ENCODE measurements at regions not wholly inside any gene's neighbourhood (a gene's known extent, or its start where the extent isn't known, plus 50 kb on each side); places are given as distances from the start of the nearest gene placed in this dataset.

- no peak for TF ChIP-seq ZNF274 (IDR thresholded peaks at IDR 0.05; ENCODE audit: low read depth, low read length)
- no peak overlapping the region for H3K4me3 ChIP-seq (ENCODE audit: low read length)
Observed at GRCh38 chr1:244264163-244264562, 187.5 kb downstream of the ADSS2 start.

GRCh38 chr1:244265507-244265906, 186.2 kb downstream of the ADSS2 start:
- H3K4me3 ChIP-seq (ENCODE audit: low read length), result no peak overlapping the region
- TF ChIP-seq ZNF274 (IDR thresholded peaks at IDR 0.05; ENCODE audit: low read depth, low read length), result no peak

DNA sequence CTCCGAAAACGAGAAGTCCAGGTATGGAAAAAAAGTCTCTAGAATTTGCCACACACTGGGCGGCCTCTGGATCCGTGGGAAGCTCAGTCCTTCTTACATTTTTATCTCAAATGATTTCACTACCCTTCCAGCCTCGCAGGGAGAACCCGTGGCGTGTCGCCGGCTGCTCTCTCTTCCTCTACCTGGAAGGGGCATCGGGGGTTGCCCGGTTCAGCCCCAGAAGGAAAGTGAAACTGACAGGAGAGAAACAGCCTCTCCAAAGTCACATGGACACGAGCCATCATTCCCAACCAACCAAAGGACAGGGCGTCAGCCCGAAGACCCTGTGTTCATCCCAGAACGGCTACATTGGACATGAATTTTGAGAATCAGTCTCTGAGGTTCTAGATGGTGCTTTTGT, 182.5 kb downstream of the ADSS2 start:
- no peak for TF ChIP-seq ZNF274 (IDR thresholded peaks at IDR 0.05; ENCODE audit: low read depth, low read length)
- no peak overlapping the region for H3K4me3 ChIP-seq (ENCODE audit: low read length)

GRCh38 chr1:244271004-244271403, 180.7 kb downstream of the ADSS2 start:
- H3K4me3 ChIP-seq (ENCODE audit: low read length), result no peak overlapping the region
- no peak for TF ChIP-seq ZNF274 (IDR thresholded peaks at IDR 0.05; ENCODE audit: low read depth, low read length)

GRCh38 chr1:244271691-244272308, 179.9 kb downstream of the ADSS2 start:
- no peak for TF ChIP-seq ZNF274 (IDR thresholded peaks at IDR 0.05; ENCODE audit: low read depth, low read length)
- H3K4me3 ChIP-seq (ENCODE audit: low read length), result no peak overlapping the region

- no peak overlapping the region for H3K4me3 ChIP-seq (ENCODE audit: low read length)
- no peak for TF ChIP-seq ZNF274 (IDR thresholded peaks at IDR 0.05; ENCODE audit: low read depth, low read length)
Observed at GRCh38 chr1:244272471-244273261, 179.0 kb downstream of the ADSS2 start.

DNA sequence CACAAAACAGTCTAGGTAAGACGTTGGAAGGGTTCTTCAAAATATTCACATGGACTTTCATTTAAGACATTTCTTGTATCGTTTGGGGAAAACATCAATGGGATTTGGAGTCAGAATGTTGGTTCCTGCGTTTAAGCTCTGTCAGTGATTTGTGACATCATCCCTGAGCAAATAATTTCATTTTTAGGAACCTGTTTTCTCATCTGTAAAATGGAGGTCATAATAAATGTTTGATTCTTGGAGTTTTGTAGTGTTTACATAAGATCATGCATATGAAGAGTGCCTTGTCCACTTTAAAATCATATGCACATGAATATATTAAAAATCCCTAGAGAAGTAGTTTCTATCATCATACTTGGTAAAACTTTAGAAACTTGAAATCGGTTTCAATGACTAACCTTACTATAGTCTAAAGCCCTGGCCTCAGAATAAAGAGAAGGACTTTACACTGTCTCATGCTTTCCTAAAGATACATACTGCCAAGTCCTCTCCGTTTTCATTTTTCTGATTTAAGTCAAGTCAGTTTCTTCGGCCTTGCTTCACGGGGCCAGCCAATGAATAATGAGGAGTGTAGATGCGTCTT, 178.4 kb downstream of the ADSS2 start:
- no peak overlapping the region for H3K4me3 ChIP-seq (ENCODE audit: low read length)
- no peak for TF ChIP-seq ZNF274 (IDR thresholded peaks at IDR 0.05; ENCODE audit: low read depth, low read length)

DNA sequence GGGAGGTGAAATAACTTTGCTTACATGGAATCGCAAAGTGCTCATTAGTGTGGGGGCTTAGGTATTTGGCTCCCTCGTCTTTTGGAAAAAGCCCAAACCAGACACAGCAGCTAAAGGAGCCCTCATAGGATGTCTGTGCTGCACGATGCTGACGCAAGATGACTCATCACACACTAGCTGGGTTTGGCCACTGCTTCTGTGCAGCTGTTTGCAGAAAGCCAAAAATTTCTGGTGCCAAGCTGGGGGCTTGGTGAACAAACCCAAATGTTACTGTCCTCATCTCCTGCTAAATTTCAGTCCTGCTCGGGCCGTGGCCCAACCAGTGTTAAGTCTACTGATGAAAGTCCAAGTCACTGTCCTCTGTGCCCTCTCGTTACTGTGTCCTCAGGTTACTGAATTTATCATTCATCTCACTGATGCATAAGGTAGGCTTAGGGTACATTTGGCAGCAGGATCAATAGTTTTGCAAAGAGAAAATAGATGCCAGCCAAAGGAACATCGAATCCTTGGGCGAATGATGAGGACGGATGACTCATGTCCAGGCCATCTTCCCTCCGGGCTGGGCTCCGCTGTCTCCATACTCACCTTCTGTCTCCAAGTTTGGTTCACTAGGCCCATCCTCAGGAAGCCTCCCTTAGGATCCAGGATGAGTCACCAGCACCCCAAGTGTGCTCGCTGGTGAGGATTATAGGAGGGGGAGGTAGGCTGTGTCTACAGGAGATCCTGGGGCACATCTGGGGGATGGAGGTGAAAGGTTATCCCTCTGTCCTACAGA, 177.7 kb downstream of the ADSS2 start:
- TF ChIP-seq ZNF274 (IDR thresholded peaks at IDR 0.05; ENCODE audit: low read depth, low read length), result no peak
- H3K4me3 ChIP-seq (ENCODE audit: low read length), result no peak overlapping the region

- no peak overlapping the region for H3K4me3 ChIP-seq (ENCODE audit: low read length)
- no peak for TF ChIP-seq ZNF274 (IDR thresholded peaks at IDR 0.05; ENCODE audit: low read depth, low read length)
Observed at GRCh38 chr1:244276646-244277045, 175.1 kb downstream of the ADSS2 start.

- no peak for TF ChIP-seq ZNF274 (IDR thresholded peaks at IDR 0.05; ENCODE audit: low read depth, low read length)
- no peak overlapping the region for H3K4me3 ChIP-seq (ENCODE audit: low read length)
Observed at GRCh38 chr1:244280201-244280600, 171.5 kb downstream of the ADSS2 start.

- no peak overlapping the region for H3K4me3 ChIP-seq (ENCODE audit: low read length)
- no peak for TF ChIP-seq ZNF274 (IDR thresholded peaks at IDR 0.05; ENCODE audit: low read depth, low read length)
Observed at GRCh38 chr1:244280859-244281258, 170.8 kb downstream of the ADSS2 start.

DNA sequence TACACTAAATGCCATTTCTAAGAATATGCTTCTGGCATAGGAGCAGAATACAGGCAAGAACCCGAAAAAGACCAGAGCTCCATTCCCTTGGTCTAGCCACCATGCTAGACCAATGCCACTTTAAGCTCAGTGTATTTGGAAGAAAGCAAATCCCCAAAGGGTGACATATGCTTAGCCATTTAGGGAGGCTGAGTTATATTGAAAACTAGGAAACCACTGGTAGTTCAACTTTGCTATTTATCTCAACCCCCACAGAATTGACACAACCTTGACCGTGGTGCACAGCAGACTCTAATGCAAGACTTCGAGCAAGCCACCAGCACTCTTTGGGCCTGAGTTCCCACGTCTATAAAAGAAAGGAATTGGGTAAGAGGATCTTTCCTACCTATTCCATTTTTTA, 167.9 kb downstream of the ADSS2 start:
- no peak for TF ChIP-seq ZNF274 (IDR thresholded peaks at IDR 0.05; ENCODE audit: low read depth, low read length)
- H3K4me3 ChIP-seq (ENCODE audit: low read length), result no peak overlapping the region

DNA sequence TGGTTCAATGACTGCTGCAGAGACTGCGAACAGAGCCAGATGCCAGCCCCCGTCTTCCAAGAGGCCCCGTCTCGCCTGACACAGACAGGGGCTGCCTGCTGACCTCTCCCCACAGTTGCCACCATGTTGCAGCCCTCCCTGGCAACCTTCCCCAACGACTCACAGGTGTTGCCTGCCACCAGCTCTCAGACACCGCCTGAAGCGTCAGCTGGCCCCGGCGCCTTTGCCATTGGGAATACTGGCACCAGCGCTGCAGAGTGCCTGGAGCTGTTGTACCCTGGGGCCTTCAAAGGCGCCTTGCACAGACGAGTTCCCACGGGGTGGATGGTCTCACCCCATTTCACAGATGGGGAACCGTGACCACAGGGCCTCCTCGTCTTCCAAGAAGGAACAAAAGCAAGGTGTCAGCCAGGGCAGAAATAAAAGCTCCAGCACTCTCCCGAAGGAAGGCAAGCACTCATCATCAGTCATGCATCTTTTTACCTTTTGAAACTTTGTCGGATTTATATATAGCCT, 167.0 kb downstream of the ADSS2 start:
- no peak overlapping the region for H3K4me3 ChIP-seq (ENCODE audit: low read length)
- TF ChIP-seq ZNF274 (IDR thresholded peaks at IDR 0.05; ENCODE audit: low read depth, low read length), result no peak

GRCh38 chr1:244286341-244286740, 165.4 kb downstream of the ADSS2 start:
- TF ChIP-seq ZNF274 (IDR thresholded peaks at IDR 0.05; ENCODE audit: low read depth, low read length), result no peak

More at GRCh38 chr1:244286341-244286740, 165.4 kb downstream of the ADSS2 start:
- no peak overlapping the region for H3K4me3 ChIP-seq (ENCODE audit: low read length)
